NCI-H2171 treated with DMSO at 0.1 percent for 48 hours (cell line): ENCODE measurements at regions not wholly inside any gene's neighbourhood (a gene's known extent, or its start where the extent isn't known, plus 50 kb on each side); places are given as distances from the start of the nearest gene placed in this dataset.

Source experiments
- DNase-seq: peaks from one replicate; lab custom pipeline; 2025; lab: John Stamatoyannopoulos, UW

DNA sequence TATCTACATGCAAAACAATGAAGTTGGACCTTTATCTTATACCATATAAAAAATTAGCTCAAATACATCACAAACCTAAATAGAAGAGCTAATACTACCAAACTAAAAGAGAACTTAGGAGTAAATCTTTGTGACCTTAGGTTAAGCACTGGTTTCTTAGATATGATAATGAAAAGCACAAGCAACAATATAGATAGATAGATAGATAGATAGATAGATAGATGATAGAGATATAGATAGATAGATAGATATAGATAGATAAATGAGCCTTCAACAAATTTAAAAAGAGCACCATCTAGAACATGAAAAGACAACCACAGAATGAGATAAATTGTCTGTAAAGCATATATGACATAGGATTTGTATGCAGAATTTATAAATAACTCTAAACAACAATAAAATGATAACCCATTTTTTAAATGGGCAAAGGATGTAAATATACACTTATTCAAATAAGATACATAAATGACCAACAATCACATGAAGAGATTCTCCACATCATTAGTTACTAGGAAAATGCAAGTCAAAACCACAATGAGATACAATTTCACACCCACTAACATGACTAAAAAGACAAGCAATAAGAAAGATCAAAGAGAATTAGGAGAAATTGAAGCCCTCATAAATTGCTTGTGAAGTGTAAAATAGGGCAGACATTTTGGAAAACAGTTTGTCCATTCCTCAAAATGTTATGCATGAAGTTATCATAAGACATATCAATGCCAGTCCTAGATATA is 293.7 kb downstream of the BTG1 start:
- DNase-seq = no peak

GRCh38 chr12:91846466-91847055 is 299.1 kb downstream of the BTG1 start:
- DNase-seq = no peak

GRCh38 chr12:91845365-91845764 is 300.3 kb downstream of the BTG1 start:
- no peak for DNase-seq

DNA sequence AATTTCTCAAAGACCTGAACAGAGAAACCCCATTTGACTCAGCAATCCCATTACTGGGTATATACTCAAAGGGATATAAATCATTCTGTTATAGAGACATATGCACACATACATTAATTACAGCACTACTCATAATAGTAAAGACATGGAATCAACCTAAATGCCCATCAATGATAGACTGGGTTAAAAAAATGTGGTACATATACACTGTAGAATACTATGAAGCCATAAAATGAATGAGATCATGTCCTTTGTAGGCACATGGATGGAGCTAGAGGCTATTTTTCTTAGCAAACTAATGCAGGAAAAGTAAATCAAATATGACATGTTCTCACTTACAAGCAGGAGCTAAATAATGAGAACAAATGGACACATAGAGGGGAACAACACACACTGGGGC is 303.8 kb downstream of the BTG1 start:
- DNase-seq = no peak

GRCh38 chr12:91836696-91837095 is 308.9 kb downstream of the BTG1 start:
- no peak for DNase-seq

- no peak for DNase-seq
Observed at GRCh38 chr12:91836264-91836663, 309.4 kb downstream of the BTG1 start.

- no peak for DNase-seq
Observed at GRCh38 chr12:91835693-91836092, 310.0 kb downstream of the BTG1 start.

DNA sequence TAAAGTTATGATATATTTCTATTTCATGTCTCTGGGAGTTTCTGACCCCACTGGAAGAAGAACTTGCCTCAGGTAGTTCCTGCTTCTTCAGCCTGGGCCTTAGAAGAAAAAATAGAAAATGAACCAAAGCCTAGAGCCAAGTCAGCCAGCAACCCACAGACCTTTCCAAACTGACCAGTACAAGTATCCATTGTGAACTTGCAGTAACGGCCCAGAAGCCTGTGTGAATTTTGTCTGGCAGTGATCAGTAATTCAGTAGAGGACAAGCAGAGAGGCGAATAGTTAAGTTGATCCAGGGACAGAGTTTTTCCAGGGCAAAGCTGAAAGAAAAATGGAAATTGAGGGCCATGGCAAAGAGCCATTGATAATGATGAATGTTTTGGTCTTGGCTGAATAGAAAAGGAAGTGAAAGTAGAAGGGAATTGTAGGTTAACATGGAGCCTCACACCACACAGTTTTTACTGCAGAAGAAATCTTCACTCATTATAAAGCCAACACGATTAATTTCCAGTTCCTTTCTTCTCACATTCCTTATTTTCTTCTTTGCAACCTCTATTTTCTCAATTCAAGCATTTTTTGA is 311.8 kb downstream of the BTG1 start:
- DNase-seq = no peak

- no peak for DNase-seq
Observed at GRCh38 chr12:91825999-91826398, 319.6 kb downstream of the BTG1 start.

DNA sequence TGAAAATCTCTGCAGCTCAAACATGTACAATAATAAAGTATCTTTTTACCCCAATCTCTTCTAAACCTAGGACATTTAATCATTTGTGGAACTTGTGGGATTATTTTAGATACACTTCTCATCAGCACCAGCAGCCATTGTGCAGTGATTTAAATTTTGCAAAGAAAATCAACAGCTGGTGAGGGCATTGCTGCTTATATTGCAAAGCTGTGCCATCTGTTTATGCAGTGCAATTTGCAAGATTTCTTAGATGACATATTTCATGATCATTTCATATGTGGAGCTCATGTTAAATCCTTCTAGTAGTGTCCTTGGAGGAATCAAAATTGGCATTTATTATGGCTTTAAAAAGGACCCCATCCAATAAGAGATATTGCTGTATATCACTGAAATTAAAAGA is 320.7 kb downstream of the BTG1 start:
- peak; percentile 47 for DNase-seq

- no peak for DNase-seq
Observed at GRCh38 chr12:91819132-91819447, 326.6 kb downstream of the BTG1 start.

DNA sequence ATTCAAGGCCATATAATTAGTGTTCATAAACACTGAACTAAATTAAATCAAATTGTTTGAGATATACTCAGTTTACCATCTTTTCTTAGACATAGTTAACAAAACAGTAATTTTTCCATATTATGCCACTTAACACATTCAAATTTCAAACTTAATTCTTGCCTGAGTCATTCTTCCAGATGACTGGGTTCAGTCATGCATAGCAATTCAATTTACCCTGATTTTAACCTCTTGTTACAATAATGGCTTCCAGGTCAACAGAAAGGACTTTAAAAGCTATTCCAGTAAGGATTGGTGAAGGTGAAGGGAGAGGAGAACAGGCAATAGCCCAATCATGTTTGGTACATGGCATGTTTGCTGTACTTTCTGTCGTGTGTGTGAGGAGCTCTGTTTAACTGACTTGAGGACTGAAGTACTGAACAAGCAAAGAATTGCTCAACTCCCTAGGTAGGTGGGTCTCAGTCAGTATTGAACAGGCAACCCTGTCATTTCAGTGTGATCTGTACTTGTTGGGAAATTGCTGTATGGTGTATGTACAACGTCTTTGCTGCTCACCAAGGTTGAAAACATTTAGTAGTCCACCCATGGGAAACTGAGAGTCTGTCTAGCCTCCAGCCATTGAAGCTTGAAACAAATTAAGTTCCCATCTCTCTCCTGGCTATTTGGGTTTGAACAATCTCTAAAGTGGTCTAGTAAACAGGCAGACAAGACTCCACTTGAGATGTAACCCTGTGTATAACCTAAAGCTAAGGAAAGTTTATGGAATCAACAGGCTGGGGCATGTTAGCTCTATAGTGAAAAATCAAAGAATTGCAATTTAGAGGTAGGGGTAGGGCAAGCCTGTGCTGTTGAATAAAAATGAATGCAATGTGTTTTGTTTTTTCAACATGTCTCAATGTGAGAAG is 327.2 kb downstream of the BTG1 start:
- no peak for DNase-seq

- DNase-seq = no peak
Observed at GRCh38 chr12:91817517-91817916, 328.1 kb downstream of the BTG1 start.

GRCh38 chr12:91813701-91814100 is 331.9 kb downstream of the BTG1 start:
- DNase-seq = no peak

- DNase-seq = peak; percentile 59
Observed at GRCh38 chr12:91811481-91812287, 334.0 kb downstream of the BTG1 start.

DNA sequence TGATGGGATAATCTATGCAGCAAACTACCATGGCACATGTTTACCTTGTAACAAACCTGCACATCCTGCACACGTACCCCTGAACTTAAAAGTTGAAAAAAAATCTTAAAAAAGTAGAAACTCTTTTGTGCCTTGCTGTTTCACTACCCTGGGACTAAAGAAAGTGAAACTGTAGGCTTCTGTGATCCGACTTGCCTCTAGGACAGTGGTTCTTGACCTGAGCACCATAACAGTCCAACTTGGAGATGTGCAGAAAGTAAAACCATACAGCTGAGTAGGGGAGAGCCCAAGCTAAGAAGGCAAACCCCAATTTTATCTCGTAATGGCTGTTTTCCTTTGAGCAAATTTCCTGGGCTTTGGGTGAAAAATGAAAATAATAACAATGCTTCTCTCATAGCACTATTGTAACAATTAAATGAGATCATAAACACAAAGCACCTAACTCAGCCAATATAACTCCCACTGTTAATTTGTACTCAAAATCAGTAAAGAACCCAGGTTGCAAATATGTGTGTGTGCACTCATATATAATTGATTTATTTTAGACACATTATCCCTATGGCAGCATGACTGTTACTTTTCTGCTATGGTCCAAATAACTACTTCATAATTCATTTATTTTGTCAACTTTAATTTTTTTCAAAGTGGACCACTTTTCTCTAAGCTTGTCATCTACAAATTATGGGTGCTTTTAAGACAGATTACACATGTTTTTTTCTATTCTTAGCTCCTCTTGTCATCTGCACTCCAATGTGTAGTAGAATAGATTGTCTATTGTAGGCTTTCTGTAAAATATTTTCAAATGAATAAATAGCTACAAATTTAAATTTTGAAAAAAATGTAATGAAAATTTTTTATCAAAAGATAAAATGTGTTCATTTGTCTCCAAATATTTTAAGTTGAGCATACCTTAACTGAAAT is 334.9 kb downstream of the BTG1 start:
- DNase-seq = no peak

DNA sequence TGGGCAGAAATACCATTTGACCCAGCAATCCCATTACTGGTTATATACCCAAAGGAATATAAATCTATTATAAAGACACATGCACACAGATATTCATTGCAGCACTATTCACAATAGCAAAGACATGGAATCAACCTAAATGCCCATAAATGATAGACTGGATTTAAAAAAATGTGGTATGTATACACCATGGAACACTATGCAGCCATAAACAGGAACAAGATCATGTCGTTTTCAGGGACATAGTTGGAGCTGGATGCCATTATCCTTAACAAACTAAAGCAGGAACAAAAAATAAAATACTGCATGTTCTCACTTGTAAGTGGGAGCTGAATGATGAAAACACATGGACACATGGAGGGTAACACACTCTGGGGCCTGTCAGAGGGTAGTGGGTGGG is 335.6 kb downstream of the BTG1 start:
- DNase-seq = no peak

DNA sequence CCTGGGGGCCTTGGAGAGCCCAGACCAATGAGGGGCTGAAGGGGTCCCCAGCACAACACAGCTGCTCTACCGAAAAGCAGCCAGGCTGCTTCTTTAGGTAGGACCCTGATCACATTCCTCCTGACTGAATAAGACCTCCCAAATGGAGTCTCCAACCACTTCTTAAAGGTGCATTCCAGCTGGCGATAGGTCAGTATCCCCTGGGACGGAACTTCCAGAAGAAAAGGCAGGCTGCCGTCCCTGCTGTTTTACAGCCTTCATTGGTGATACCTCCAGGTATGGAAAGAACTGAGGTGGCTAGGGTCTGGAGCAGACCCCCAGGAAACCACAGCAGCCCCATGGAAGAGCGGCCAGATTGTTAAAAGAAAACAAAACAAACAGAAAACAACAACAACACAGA is 340.6 kb downstream of the BTG1 start:
- DNase-seq = no peak

- DNase-seq = no peak
Observed at GRCh38 chr12:91804533-91804932, 341.1 kb downstream of the BTG1 start.

- no peak for DNase-seq
Observed at GRCh38 chr12:91801048-91801447, 344.6 kb downstream of the BTG1 start.

- DNase-seq = no peak
Observed at GRCh38 chr12:91793676-91794075, 352.0 kb downstream of the BTG1 start.
